ENCODE measurements at regions not wholly inside any gene's neighbourhood (a gene's known extent, or its start where the extent isn't known, plus 50 kb on each side); places are given as distances from the start of the nearest gene placed in this dataset.

DNA sequence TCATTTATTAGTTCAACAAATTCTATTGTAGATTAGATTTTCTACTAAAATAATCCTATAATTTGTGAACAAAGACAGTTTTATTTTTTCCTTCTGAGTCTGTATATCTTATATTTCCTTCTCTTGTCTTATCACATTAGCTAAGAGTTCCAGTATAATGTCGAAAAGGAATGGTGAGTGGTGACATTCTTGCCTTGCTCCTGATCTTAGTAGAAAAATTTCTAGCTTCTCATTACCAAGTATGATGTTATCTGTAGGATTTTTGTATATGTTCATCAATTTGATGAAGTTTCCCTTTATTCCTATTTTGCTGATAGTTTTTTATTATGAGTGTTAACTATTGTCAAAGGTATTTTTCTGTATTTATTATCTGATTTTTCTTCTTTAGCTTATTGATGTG, 756.6 kb upstream of the BCHE start:
- H3K36me3 ChIP-seq (ENCODE audit: insufficient read depth, low read length): no peaks in the 10 kb centered on the region
- H3K4me3 Mint-ChIP-seq: no peak overlapping the region
- TF ChIP-seq, protein P1, sequence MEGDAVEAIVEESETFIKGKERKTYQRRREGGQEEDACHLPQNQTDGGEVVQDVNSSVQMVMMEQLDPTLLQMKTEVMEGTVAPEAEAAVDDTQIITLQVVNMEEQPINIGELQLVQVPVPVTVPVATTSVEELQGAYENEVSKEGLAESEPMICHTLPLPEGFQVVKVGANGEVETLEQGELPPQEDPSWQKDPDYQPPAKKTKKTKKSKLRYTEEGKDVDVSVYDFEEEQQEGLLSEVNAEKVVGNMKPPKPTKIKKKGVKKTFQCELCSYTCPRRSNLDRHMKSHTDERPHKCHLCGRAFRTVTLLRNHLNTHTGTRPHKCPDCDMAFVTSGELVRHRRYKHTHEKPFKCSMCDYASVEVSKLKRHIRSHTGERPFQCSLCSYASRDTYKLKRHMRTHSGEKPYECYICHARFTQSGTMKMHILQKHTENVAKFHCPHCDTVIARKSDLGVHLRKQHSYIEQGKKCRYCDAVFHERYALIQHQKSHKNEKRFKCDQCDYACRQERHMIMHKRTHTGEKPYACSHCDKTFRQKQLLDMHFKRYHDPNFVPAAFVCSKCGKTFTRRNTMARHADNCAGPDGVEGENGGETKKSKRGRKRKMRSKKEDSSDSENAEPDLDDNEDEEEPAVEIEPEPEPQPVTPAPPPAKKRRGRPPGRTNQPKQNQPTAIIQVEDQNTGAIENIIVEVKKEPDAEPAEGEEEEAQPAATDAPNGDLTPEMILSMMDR (IDR thresholded peaks at IDR 0.05): no peak
- POLR2A ChIA-PET: no interaction called here
- no peaks in the 10 kb centered on the region for H3K36me3 Mint-ChIP-seq (ENCODE audit: low read depth)
- H3K27me3 Mint-ChIP-seq: no peaks in the 10 kb centered on the region
- H3K9me3 Mint-ChIP-seq: peaks cover 9% of the 10 kb centered on the region
- no peak overlapping the region for H3K27ac Mint-ChIP-seq
- CTCF ChIA-PET: no interaction called here
- peaks cover 0 to 5% of the 10 kb centered on the region in 2 experiments for H3K9me3 ChIP-seq (ENCODE audit: control insufficient read depth in 1 of 2, insufficient read depth in 1 of 2, low read length in 2 of 2)
- H3K4me1 Mint-ChIP-seq (ENCODE audit: low read depth): no peaks in the 10 kb centered on the region
- H3K4me1 ChIP-seq (ENCODE audit: insufficient read depth, low read length): no peaks in the 10 kb centered on the region
- H3K4me3 ChIP-seq (ENCODE audit: low read length): no peak overlapping the region
- H3K27ac ChIP-seq (ENCODE audit: low read depth in 1 of 2, low read length in 2 of 2): no peak overlapping the region
- ATAC-seq (ENCODE audit: poor library complexity): no peak
- DNase-seq: no peak
- intact Hi-C loops (cut with DNase I, micrococcal nuclease): no loop called here
- H3K27me3 ChIP-seq (ENCODE audit: control insufficient read depth in 1 of 2, insufficient read depth in 2 of 2, low read length in 2 of 2): no peaks in the 10 kb centered on the region

DNA sequence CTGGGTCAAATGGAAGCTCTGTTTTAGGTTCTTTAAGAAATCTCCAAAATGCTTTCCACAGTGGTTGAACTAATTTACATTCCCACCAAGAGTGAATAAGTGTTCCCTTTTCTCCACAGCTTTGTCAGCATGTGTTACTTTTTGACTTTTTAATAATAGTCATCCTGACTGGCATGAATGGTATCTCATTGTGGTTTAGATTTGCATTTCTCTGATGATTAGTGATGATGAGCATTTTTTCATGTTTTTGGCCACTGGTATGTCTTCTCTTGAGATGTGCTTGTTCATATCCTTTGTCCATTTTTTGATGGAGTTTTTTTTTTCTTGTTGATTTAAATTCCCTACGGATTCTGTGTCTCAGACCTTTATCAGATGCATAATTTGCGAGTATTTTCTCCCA, 745.0 kb upstream of the BCHE start:
- no peaks in the 10 kb centered on the region for H3K4me1 ChIP-seq (ENCODE audit: insufficient read depth, low read length)
- no peaks in the 10 kb centered on the region for H3K27me3 Mint-ChIP-seq
- H3K36me3 Mint-ChIP-seq (ENCODE audit: low read depth): no peaks in the 10 kb centered on the region
- no peak overlapping the region for H3K4me3 ChIP-seq (ENCODE audit: low read length)
- H3K27me3 ChIP-seq (ENCODE audit: control insufficient read depth in 1 of 2, insufficient read depth in 2 of 2, low read length in 2 of 2): no peaks in the 10 kb centered on the region
- no peaks in the 10 kb centered on the region for H3K36me3 ChIP-seq (ENCODE audit: insufficient read depth, low read length)
- no peak for DNase-seq
- no peaks in the 10 kb centered on the region for H3K4me1 Mint-ChIP-seq (ENCODE audit: low read depth)
- no peak for ATAC-seq (ENCODE audit: poor library complexity)
- ChIA-PET POLR2A (no interaction called here), CTCF (no interaction called here)
- intact Hi-C loops (cut with DNase I, micrococcal nuclease): no loop called here
- no peak overlapping the region for H3K27ac ChIP-seq (ENCODE audit: low read depth in 1 of 2, low read length in 2 of 2)
- peaks cover 7% of the 10 kb centered on the region for H3K9me3 Mint-ChIP-seq
- H3K4me3 Mint-ChIP-seq: no peak overlapping the region
- no peak overlapping the region for H3K27ac Mint-ChIP-seq
- TF ChIP-seq, protein P1 (IDR thresholded peaks at IDR 0.05): no peak
- peaks cover 0 to 3% of the 10 kb centered on the region in 2 experiments for H3K9me3 ChIP-seq (ENCODE audit: control insufficient read depth in 1 of 2, insufficient read depth in 1 of 2, low read length in 2 of 2)

- Mint-ChIP-seq H3K36me3 (ENCODE audit: low read depth) (no peaks in the 10 kb centered on the region), H3K4me3 (no peak overlapping the region), H3K4me1 (ENCODE audit: low read depth) (no peaks in the 10 kb centered on the region), H3K9me3 (peaks cover 7% of the 10 kb centered on the region), H3K27me3 (no peaks in the 10 kb centered on the region), H3K27ac (no peak overlapping the region)
- CTCF ChIA-PET: no interaction called here
- intact Hi-C loops (cut with DNase I, micrococcal nuclease): no loop called here
- no peak for ATAC-seq (ENCODE audit: poor library complexity)
- DNase-seq: no peak
- Histone ChIP-seq H3K27me3 (ENCODE audit: control insufficient read depth in 1 of 2, insufficient read depth in 2 of 2, low read length in 2 of 2) (no peaks in the 10 kb centered on the region), H3K27ac (ENCODE audit: low read depth in 1 of 2, low read length in 2 of 2) (no peak overlapping the region), H3K9me3 (ENCODE audit: control insufficient read depth in 1 of 2, insufficient read depth in 1 of 2, low read length in 2 of 2) (no peaks in the 10 kb centered on the region), H3K36me3 (ENCODE audit: insufficient read depth, low read length) (no peaks in the 10 kb centered on the region), H3K4me1 (ENCODE audit: insufficient read depth, low read length) (no peaks in the 10 kb centered on the region), H3K4me3 (ENCODE audit: low read length) (no peak overlapping the region)
- POLR2A ChIA-PET: no interaction called here
- TF ChIP-seq, protein P1 (IDR thresholded peaks at IDR 0.05): no peak
These were observed 743.3 kb upstream of the BCHE start for GRCh38 chr3:166580561-166580960.

All from CD4-positive, alpha-beta T cell (primary cell).